CD4-positive, alpha-beta T cell (primary cell): ENCODE measurements at regions not wholly inside any gene's neighbourhood (a gene's known extent, or its start where the extent isn't known, plus 50 kb on each side); places are given as distances from the start of the nearest gene placed in this dataset.

ENCODE experiments used
- ATAC-seq: fragments of 200-7000 bp; cut with Tn5 transposase; one replicate; pipeline ENCODE4 v1.10.0; 2022; ENCODE audit warnings: mild to moderate bottlenecking; ENCODE audit not compliant: poor library complexity
- CTCF ChIA-PET: fragments of 350-600 bp; sonication (Branson Sonifier 250); formaldehyde crosslinking; loops from one replicate; lab custom pipeline; 2021; ENCODE audit warnings: antibody characterized with exemption, inconsistent platforms; lab: Charles Lee
- POLR2A ChIA-PET: fragments of 350-600 bp; sonication (Branson Sonifier 250); formaldehyde crosslinking; loops from one replicate; lab custom pipeline; 2021; ENCODE audit warnings: antibody characterized with exemption, inconsistent platforms; lab: Charles Lee
- DNase-seq, 14 experiments: peaks; one replicate each; pipeline ENCODE4 v3.0.0-alpha.2; 2013 to 2020; ENCODE audit warnings: mixed read lengths in 2 of 14
- H3K27ac ChIP-seq, 2 donors: one replicate each; pipeline versions ENCODE4 v1.5.1 to v1.7.0; 2013; ENCODE audit warnings: low read length in 2 of 2, low read depth in 1 of 2, mild to moderate bottlenecking in 1 of 2
- H3K27me3 ChIP-seq, 2 experiments: 1 replicate in 1 of 2; 2 replicates in 1 of 2; pipeline versions ENCODE4 v1.6.1 to v1.7.0; 2013; ENCODE audit warnings: low read length in 2 of 2, control low read depth in 1 of 2, mild to moderate bottlenecking in 1 of 2, moderate library complexity in 1 of 2; ENCODE audit not compliant: insufficient read depth in 2 of 2, control insufficient read depth in 1 of 2
- H3K36me3 ChIP-seq: one replicate; pipeline ENCODE4 v1.6.1; 2013; ENCODE audit warnings: low read length, control low read depth; ENCODE audit not compliant: insufficient read depth
- H3K4me1 ChIP-seq: one replicate; pipeline ENCODE4 v1.6.1; 2013; ENCODE audit warnings: low read length, control low read depth; ENCODE audit not compliant: insufficient read depth
- H3K4me3 ChIP-seq: one replicate; pipeline ENCODE4 v1.5.1; 2013; ENCODE audit warnings: mild to moderate bottlenecking, low read length, moderate library complexity
- H3K9me3 ChIP-seq, 2 experiments: 1 replicate in 1 of 2; 2 replicates in 1 of 2; pipeline versions ENCODE4 v1.6.1 to v1.7.0; 2013; ENCODE audit warnings: low read length in 2 of 2, mild to moderate bottlenecking in 2 of 2, control low read depth in 1 of 2, moderate library complexity in 1 of 2; ENCODE audit not compliant: control insufficient read depth in 1 of 2, insufficient read depth in 1 of 2
- H3K27ac Mint-ChIP-seq: one replicate; pipeline ENCODE4 v1.8.0; 2020; ENCODE audit warnings: mixed read lengths
- H3K27me3 Mint-ChIP-seq: one replicate; pipeline ENCODE4 v1.8.0; 2021; ENCODE audit warnings: mixed read lengths
- H3K36me3 Mint-ChIP-seq: one replicate; pipeline ENCODE4 v1.8.0; 2021; ENCODE audit warnings: low read depth, mixed read lengths
- H3K4me1 Mint-ChIP-seq: one replicate; pipeline ENCODE4 v1.8.0; 2021; ENCODE audit warnings: low read depth, mixed read lengths
- H3K4me3 Mint-ChIP-seq: one replicate; pipeline ENCODE4 v1.8.0; 2020; ENCODE audit warnings: mild to moderate bottlenecking, mixed read lengths
- H3K9me3 Mint-ChIP-seq: one replicate; pipeline ENCODE4 v1.8.0; 2020; ENCODE audit warnings: mixed read lengths
- intact Hi-C, 2 experiments: fragments of 100-400 bp; cut with DNase I in 1 of 2; cut with micrococcal nuclease in 1 of 2; formaldehyde crosslinking; loops; one replicate each; pipeline versions ENCODE4 v1.15.1 to v1.9.0; 2023 to 2025; cut with DNase I, micrococcal nuclease
- TF ChIP-seq, protein P1 (sequence below): fragments of 200-600 bp; IDR thresholded peaks from one replicate; pipeline ENCODE4 v1.8.0; 2022; ENCODE audit warnings: antibody characterized with exemption, mild to moderate bottlenecking

DNA sequence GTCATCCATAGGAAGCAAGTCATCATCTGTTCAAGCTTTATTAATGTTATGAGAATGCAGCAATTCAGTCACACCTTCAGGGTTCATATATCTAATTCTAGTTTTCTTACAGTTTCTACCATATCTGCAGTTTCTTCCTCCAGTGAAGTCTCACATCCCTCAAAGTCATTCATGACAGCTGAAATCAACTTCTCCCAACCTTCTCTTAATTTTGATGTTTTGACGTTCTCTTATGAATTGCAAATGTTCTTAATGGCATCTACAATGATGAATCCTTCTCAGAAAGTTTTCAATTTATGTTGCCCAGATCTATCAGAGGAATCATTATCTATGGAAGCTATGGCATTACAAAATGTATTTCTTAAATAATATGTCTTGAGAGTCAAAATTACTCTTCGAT is 210.4 kb upstream of the ZBTB20 start:
- TF ChIP-seq, protein P1, sequence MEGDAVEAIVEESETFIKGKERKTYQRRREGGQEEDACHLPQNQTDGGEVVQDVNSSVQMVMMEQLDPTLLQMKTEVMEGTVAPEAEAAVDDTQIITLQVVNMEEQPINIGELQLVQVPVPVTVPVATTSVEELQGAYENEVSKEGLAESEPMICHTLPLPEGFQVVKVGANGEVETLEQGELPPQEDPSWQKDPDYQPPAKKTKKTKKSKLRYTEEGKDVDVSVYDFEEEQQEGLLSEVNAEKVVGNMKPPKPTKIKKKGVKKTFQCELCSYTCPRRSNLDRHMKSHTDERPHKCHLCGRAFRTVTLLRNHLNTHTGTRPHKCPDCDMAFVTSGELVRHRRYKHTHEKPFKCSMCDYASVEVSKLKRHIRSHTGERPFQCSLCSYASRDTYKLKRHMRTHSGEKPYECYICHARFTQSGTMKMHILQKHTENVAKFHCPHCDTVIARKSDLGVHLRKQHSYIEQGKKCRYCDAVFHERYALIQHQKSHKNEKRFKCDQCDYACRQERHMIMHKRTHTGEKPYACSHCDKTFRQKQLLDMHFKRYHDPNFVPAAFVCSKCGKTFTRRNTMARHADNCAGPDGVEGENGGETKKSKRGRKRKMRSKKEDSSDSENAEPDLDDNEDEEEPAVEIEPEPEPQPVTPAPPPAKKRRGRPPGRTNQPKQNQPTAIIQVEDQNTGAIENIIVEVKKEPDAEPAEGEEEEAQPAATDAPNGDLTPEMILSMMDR = no peak
- no peak overlapping the region for H3K27ac ChIP-seq
- DNase-seq (no peak), ATAC-seq (no peak)
- ChIA-PET POLR2A (no interaction called here), CTCF (no interaction called here)
- Mint-ChIP-seq H3K27ac (no peak overlapping the region), H3K4me3 (no peak overlapping the region), H3K27me3 (no peaks in the 10 kb centered on the region), H3K9me3 (no peaks in the 10 kb centered on the region), H3K36me3 (no peaks in the 10 kb centered on the region), H3K4me1 (peaks cover 5% of the 10 kb centered on the region)
- H3K27me3 ChIP-seq = no peaks in the 10 kb centered on the region
- intact Hi-C loops = no loop called here
- no peaks in the 10 kb centered on the region for H3K9me3 ChIP-seq
- no peaks in the 10 kb centered on the region for H3K4me1 ChIP-seq
- H3K36me3 ChIP-seq = no peaks in the 10 kb centered on the region
- H3K4me3 ChIP-seq = no peak overlapping the region

DNA sequence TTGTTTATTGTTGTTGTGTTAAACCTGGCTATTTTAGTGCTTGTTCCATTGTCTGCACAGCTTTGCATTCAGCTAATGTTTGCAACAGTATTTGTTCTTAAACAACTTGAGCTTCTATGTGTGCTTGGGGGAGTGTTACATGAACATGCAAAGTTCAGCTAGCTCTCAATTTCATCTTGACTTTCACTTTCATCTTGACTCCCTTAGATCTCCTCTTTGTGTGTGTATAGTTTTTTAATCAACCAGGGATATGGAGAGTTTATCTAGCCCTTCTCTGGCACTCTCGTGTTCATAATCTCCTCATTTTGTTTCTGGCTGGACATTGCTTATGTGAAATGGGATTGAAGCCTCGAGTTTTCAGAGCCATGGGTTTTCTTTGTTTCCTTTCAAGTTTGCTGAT is 212.4 kb upstream of the ZBTB20 start:
- Histone ChIP-seq H3K27me3 (no peaks in the 10 kb centered on the region), H3K27ac (no peak overlapping the region), H3K4me3 (no peak overlapping the region), H3K4me1 (no peaks in the 10 kb centered on the region), H3K36me3 (no peaks in the 10 kb centered on the region), H3K9me3 (no peaks in the 10 kb centered on the region)
- Mint-ChIP-seq H3K27ac (no peak overlapping the region), H3K4me1 (peaks cover 5% of the 10 kb centered on the region), H3K4me3 (no peak overlapping the region), H3K9me3 (peaks cover 3% of the 10 kb centered on the region), H3K36me3 (no peaks in the 10 kb centered on the region), H3K27me3 (no peaks in the 10 kb centered on the region)
- ChIA-PET POLR2A (no interaction called here), CTCF (no interaction called here)
- intact Hi-C loops = no loop called here
- TF ChIP-seq, protein P1 = no peak
- DNase-seq = peak in 1 of 14 experiments; percentile 5
- no peak for ATAC-seq

DNA sequence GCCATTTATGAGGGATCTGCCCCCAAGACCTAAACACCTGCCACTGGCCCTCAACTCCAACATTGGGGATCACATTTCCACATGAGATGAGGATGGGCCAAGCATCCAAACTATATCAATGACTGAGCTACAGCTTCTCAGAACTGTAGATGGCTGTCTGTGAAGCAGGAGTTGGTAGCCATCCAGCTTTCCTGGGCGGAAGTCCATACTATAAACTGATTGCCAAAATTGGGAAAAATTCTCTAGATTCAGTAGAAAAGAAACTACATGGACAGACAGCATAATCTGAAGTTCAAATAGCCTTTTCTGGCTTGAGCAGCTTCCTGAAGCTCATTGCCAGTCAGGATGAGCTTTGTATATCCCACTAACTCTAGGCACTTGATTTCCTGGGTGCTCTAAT is 214.7 kb upstream of the ZBTB20 start:
- peaks cover 8% of the 10 kb centered on the region for H3K9me3 Mint-ChIP-seq
- no peak overlapping the region for H3K27ac Mint-ChIP-seq
- Histone ChIP-seq H3K36me3 (no peaks in the 10 kb centered on the region), H3K9me3 (no peaks in the 10 kb centered on the region), H3K27me3 (no peaks in the 10 kb centered on the region), H3K27ac (no peak overlapping the region), H3K4me1 (no peaks in the 10 kb centered on the region), H3K4me3 (no peak overlapping the region)
- H3K4me3 Mint-ChIP-seq = no peak overlapping the region
- H3K4me1 Mint-ChIP-seq = peaks cover 5% of the 10 kb centered on the region
- no peaks in the 10 kb centered on the region for H3K27me3 Mint-ChIP-seq
- ChIA-PET POLR2A (no interaction called here), CTCF (no interaction called here)
- intact Hi-C loops = no loop called here
- TF ChIP-seq, protein P1 = no peak
- H3K36me3 Mint-ChIP-seq = no peaks in the 10 kb centered on the region
- DNase-seq (no peak), ATAC-seq (no peak)
